GM21619 (cell line): ENCODE measurements at regions not wholly inside any gene's neighbourhood (a gene's known extent, or its start where the extent isn't known, plus 50 kb on each side); places are given as distances from the start of the nearest gene placed in this dataset.
"Not testable (repeated sequence)": the region's sequence is repeated elsewhere in the genome, so short reads cannot be mapped to it uniquely, and the experiment has no call there.

Source experiments
- ATAC-seq: cut with Tn5 transposase; IDR thresholded peaks from one replicate; pipeline ENCODE4 v1.9.1; 2021; ENCODE audit not compliant: unreplicated experiment

GRCh38 chr6:67686225-67686624 is 948.9 kb upstream of the ADGRB3 start:
- ATAC-seq, result not testable (repeated sequence)

DNA sequence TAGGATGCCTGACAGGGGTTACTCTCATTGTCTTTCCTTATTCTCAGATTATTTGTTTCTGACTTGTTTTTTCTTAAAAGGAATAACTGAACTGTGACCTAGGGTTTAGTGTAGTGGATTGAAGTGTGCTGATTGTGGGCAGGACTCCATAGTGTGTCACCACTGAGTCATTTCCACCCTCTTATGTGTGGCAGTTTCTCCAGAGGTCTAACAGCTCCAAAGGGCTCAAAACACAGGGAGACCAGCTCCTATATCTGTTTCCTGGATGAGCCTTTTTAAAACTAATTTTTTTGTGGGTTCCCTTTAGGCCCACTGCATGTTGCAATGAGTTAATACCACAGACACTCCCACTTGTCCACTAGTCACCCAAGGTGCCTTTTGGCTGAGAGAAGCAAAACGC is 951.1 kb upstream of the ADGRB3 start:
- no peak for ATAC-seq

DNA sequence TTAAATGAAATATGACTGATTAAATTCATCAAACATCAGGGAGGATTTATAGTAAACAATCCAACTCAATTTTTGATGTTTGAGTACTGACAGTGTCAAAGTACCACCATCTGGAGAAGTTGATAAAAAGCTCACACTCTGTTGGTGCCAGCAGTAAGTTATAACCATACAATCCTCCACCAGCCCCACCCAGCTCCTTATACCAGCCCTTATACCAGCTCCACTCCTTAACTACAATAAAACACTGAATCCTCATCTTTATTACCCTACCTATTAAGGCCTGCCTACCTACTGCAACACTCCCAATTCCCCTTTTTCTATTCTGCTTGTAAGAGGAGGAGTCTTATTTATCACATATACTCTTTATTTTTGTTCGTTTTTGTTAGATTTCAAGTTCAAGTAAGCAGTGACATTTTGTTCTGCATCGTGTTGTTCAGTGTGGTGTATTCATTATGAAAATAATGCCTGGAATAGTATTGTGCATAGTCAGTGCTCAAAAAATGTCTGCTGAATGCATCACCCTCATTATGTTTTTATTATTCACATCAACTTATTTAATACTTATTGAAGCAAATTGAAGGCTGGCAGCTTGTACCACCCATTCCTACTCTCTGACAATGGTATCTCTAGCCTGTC is 954.7 kb upstream of the ADGRB3 start:
- no peak for ATAC-seq

GRCh38 chr6:67679566-67680296 is 955.4 kb upstream of the ADGRB3 start:
- ATAC-seq, result no peak

- ATAC-seq, result no peak
Measured at GRCh38 chr6:67676892-67677291, 958.2 kb upstream of the ADGRB3 start.

- ATAC-seq, result no peak
Measured at GRCh38 chr6:67667637-67668422, 967.3 kb upstream of the ADGRB3 start.

DNA sequence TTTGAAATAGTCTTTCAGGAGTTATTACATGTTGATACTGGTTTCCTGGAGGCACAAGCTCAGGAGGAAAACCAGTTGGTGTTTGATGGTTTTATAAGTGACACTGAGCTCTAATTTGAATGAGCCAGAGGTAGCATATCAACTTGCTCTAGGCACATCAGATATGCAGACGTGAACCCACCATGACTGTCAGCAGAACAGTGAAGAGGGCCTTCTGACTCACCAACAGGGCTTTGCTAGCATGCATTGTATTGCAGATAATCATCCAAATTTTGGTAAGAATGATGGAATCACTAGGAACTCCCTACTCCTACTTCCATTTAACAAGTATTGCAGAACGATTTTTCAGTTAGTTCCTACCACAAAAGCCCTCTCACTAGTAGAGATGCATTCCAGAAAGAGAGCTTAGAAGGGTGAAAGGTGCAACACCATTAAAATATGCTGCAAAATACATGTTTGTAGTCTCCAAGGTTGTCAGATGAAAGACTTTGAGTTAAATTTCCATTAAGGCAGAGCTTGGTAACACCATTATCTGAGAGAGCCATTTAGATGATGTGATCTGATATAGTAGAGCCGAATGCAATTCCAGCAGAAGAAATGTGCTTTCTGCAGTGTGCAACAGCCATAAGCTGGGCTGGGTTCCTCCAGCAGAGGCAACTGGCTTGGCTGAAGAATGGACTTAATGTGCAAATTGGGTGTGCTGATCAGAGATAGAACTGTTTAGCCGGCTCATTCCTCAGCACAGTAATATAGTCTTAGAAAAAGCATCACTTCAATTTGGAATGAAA is 968.7 kb upstream of the ADGRB3 start:
- ATAC-seq, result no peak

DNA sequence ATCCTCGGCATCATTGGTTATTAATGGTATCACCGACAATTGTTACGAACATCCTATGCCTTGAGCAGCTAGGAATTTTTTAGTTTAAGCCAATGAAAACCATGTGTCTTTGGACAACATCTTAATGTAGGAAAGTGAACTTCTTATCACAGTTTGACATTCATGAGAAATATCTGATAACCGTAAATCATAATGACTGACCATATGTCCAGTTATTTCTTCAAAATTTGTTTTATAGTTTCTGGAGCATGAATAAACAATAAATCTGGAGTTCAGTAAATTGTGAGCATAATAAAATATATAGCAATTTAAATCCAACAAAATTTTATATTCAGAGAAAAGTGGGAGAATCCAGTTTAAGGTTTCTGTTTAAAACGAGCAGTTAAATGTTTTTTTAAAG is 970.1 kb upstream of the ADGRB3 start:
- no peak for ATAC-seq

- no peak for ATAC-seq
Measured at GRCh38 chr6:67663105-67663895, 971.8 kb upstream of the ADGRB3 start.

DNA sequence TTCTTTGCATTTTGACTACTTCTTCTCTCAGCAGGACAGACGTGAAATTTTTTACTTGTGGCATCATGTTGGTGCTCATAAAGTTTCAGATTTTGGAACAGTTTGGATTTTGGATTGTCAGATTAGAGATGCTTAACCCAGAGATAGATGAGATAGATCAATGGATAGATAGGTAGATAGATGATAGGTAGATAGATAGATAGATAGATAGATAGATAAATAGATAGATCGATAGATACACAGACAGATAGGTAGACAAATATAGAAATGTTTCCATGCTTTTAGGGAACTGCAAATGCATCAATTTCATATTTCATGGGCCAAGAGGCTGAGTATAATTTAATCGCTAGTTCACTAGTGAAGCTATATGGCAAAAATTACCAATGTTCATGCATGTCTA is 981.5 kb upstream of the ADGRB3 start:
- ATAC-seq, result no peak

DNA sequence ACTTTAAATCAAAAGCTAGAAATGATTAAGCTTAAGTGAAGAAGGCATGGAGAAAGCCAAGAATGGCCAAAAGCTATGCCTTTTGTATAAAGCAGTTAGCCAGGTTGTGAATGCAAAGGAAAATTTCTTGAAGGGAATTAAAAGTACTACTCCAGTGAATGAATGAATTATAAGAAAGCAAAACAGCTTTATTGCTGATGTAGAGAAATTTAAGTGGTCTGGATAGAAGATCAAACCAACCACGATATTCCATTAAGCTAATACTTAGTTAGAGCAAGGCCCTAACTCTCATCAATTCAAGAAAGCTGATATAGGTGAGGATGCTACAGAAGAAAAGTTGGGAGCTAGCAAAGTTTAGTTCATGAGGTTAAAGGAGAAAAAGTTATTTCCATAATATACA is 988.5 kb upstream of the ADGRB3 start:
- no peak for ATAC-seq

GRCh38 chr6:67643281-67643680 is 991.8 kb upstream of the ADGRB3 start:
- ATAC-seq, result no peak

DNA sequence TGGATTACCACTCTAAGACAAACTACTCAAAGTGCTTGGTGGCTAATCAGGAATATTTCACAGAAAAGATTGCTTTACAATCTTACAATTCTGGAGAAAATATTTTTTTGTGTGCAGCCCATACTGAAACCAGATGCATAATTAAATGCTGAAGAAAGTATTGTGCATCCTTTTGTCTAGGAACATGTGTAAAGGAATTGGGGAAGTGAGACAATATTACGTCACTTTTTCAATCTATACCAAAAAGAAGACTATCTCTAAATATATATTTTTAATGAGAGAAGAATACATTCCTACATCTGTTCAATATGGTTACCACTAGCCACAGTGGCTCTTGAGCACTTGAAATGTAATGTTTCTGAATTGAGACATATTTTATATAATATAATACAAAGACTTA is 992.5 kb upstream of the ADGRB3 start:
- no peak for ATAC-seq

DNA sequence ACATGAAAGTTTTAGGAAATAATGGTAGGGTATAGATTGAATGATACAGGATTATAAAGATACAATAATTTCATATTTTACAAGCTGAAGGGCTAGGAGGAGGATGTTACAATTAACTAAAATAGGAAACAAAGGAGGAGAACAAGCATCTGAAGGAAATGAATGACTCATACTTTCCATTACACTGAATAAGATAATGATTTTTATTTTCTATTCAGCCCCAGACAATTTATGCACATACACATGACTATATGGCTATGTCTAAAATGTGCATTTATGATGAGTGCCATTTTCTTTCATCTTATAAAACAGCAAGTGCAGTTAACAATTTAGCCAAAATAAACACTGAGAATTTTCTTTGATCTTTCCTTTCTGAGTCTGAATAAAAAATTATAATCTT is 994.6 kb upstream of the ADGRB3 start:
- ATAC-seq, result no peak

DNA sequence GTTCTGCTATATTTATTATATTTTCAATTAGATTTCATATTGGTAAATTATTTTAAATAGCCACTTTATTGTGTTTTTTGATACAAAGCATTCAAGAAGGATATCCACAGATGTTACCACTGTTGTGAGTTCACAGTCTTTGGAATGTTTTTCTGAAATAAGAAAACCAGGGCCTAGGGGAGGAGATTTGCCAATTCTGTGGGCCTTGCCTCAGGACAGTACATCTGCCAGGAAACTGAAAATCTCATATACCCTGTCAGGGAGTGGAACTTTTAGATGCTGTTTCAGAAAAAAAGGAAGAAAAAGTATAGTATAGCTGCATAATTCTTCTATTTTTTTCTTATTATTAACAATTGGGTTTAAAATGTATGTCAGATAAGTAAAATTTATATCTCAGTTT is 995.9 kb upstream of the ADGRB3 start:
- no peak for ATAC-seq

GRCh38 chr6:67634199-67634598 is 1000.9 kb upstream of the ADGRB3 start:
- ATAC-seq, result no peak

GRCh38 chr6:67633058-67633457 is 1002.0 kb upstream of the ADGRB3 start:
- no peak for ATAC-seq

GRCh38 chr6:67630146-67630545 is 1004.9 kb upstream of the ADGRB3 start:
- ATAC-seq, result no peak

GRCh38 chr6:67629258-67629657 is 1005.8 kb upstream of the ADGRB3 start:
- ATAC-seq, result no peak

DNA sequence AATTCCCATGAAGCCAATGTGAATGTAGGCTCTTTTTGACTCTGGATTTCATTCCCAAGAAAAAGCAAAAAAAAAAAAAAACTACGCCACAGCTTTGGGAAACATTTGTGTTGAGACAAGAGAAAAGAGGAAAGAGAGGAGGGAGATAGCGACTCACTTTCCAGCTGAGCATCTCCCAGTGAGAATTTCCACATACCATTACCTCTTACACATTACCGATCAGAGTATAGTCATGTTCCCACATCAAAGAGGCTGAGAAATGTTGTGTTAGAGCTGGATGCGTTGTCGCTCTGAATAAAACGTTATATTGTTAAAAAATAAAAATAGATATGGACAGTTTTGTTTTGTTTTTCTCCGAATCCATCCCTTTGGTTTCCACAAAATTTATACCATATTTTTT is 1019.3 kb upstream of the ADGRB3 start:
- ATAC-seq, result no peak
